H1 (cell line): ENCODE measurements at regions not wholly inside any gene's neighbourhood (a gene's known extent, or its start where the extent isn't known, plus 50 kb on each side); places are given as distances from the start of the nearest gene placed in this dataset.
A peak's percentile ranks its signal among the peaks of the same experiment; 100 is the strongest.

Source experiments
- CTCF ChIA-PET: fragments of 300-600 bp; sonication (Branson Sonifier 250); formaldehyde crosslinking; loops from one replicate; lab custom pipeline; 2021; ENCODE audit not compliant: partially characterized antibody; lab: Charles Lee
- POLR2A ChIA-PET: fragments of 300-600 bp; sonication (Branson Sonifier 250); formaldehyde crosslinking; loops from one replicate; lab custom pipeline; 2021; ENCODE audit warnings: inconsistent platforms; ENCODE audit not compliant: partially characterized antibody; lab: Charles Lee
- DNase-seq, 2 experiments: peaks; one replicate each; pipeline versions ENCODE4 v3.0.0 to v3.0.0-alpha.2; 2010 to 2022; ENCODE audit warnings: low spot score in 2 of 2, low read depth in 1 of 2, mixed read lengths in 1 of 2
- FAIRE-seq: peaks from 2 replicates; lab custom pipeline; 2011; peaks lifted over from hg19 to GRCh38; lab: Jason Lieb, UNC
- H2AFZ ChIP-seq: 2 replicates; pipeline ENCODE4 v1.8.1; 2012; ENCODE audit warnings: low read length, inconsistent platforms
- H2AK5ac ChIP-seq: 2 replicates; pipeline ENCODE4 v1.6.1; 2013; ENCODE audit warnings: low read depth, low read length
- H2BK120ac ChIP-seq: replicated peaks from 2 replicates; pipeline ENCODE3; 2013; ENCODE audit warnings: low read depth, low read length, inconsistent platforms
- H2BK12ac ChIP-seq: 2 replicates; pipeline ENCODE4 v1.6.1; 2013; ENCODE audit warnings: low read depth, low read length
- H2BK15ac ChIP-seq: 2 replicates; pipeline ENCODE4 v1.6.1; 2013; ENCODE audit warnings: low read length
- H2BK20ac ChIP-seq: 2 replicates; pipeline ENCODE4 v1.6.1; 2013; ENCODE audit warnings: low read length
- H2BK5ac ChIP-seq: 2 replicates; pipeline ENCODE4 v1.6.1; 2013; ENCODE audit warnings: low read depth, low read length
- H3K14ac ChIP-seq: 2 replicates; pipeline ENCODE4 v1.6.1; 2013; ENCODE audit warnings: inconsistent platforms; ENCODE audit not compliant: insufficient read length
- H3K18ac ChIP-seq: 2 replicates; pipeline ENCODE4 v1.6.1; 2013; ENCODE audit warnings: low read length; ENCODE audit errors: extremely low read depth
- H3K23ac ChIP-seq: 2 replicates; pipeline ENCODE4 v1.6.1; 2013; ENCODE audit warnings: inconsistent platforms; ENCODE audit not compliant: insufficient read length
- H3K23me2 ChIP-seq: 2 replicates; pipeline ENCODE4 v1.6.1; 2013; ENCODE audit warnings: low read depth, low read length
- H3K27ac ChIP-seq: 2 replicates; pipeline ENCODE4 v1.6.1; 2011; ENCODE audit warnings: low read depth, low read length, inconsistent platforms
- H3K27me3 ChIP-seq, 4 experiments: replicated peaks in 1 of 4; 1 replicate in 1 of 4; 2 replicates in 3 of 4; pipeline versions ENCODE4 v1.6.1 to v1.8.1; 2011 to 2013; ENCODE audit warnings: low read length in 3 of 4, mild to moderate bottlenecking in 3 of 4, inconsistent platforms in 2 of 4, mixed read lengths in 2 of 4, moderate library complexity in 1 of 4; ENCODE audit not compliant: control insufficient read depth in 3 of 4, insufficient read depth in 3 of 4; ENCODE audit errors: extremely low read depth in 1 of 4
- H3K36me3 ChIP-seq, 4 experiments: 2 replicates each; pipeline versions ENCODE4 v1.6.1 to v1.8.1; 2011 to 2013; ENCODE audit warnings: mild to moderate bottlenecking in 4 of 4, low read length in 3 of 4, moderate library complexity in 2 of 4, control low read depth in 1 of 4, inconsistent platforms in 1 of 4; ENCODE audit not compliant: insufficient read depth in 4 of 4, control insufficient read depth in 2 of 4
- H3K4ac ChIP-seq: replicated peaks from 2 replicates; pipeline ENCODE3; 2013; ENCODE audit warnings: low read length, low read depth, mixed read lengths, inconsistent platforms; ENCODE audit not compliant: insufficient read length
- H3K4me1 ChIP-seq, 4 experiments: replicated peaks in 1 of 4; 1 replicate in 1 of 4; 2 replicates in 3 of 4; pipeline versions ENCODE4 v1.6.1 to v1.8.1; 2011 to 2013; ENCODE audit warnings: low read length in 3 of 4, inconsistent platforms in 2 of 4, mixed read lengths in 1 of 4; ENCODE audit not compliant: insufficient read depth in 4 of 4, control insufficient read depth in 3 of 4
- H3K4me2 ChIP-seq, 2 experiments: 2 replicates each; pipeline versions ENCODE4 v1.6.1 to v1.8.1; 2011 to 2013; ENCODE audit warnings: low read depth in 2 of 2, low read length in 2 of 2, control low read depth in 1 of 2, inconsistent platforms in 1 of 2, mild to moderate bottlenecking in 1 of 2; ENCODE audit not compliant: insufficient read depth in 1 of 2
- H3K4me3 ChIP-seq, 4 experiments: fragments of 200-600, 300-600 bp in 1 of 4; sonication (generic), shearing (Covaris generic), sonication (Bioruptor Twin) in 1 of 4; 2 replicates each; pipeline versions ENCODE4 v1.5.1 to v1.8.1; 2011 to 2016; ENCODE audit warnings: low read length in 4 of 4, low read depth in 3 of 4, control low read depth in 2 of 4, inconsistent platforms in 2 of 4, mild to moderate bottlenecking in 2 of 4, mixed read lengths in 1 of 4, moderate library complexity in 1 of 4; ENCODE audit not compliant: insufficient read depth in 2 of 4; ENCODE audit errors: extremely low read depth in 1 of 4
- H3K56ac ChIP-seq: replicated peaks from 2 replicates; pipeline ENCODE3; 2013; ENCODE audit warnings: low read depth, mild to moderate bottlenecking, mixed read lengths, low read length, inconsistent platforms; ENCODE audit not compliant: insufficient read length
- H3K79me1 ChIP-seq: 2 replicates; pipeline ENCODE4 v1.6.1; 2013; ENCODE audit warnings: low read depth, low read length, control low read depth
- H3K79me2 ChIP-seq, 2 experiments: 2 replicates each; pipeline versions ENCODE4 v1.6.1 to v1.8.1; 2012 to 2013; ENCODE audit warnings: low read length in 2 of 2, mild to moderate bottlenecking in 2 of 2, inconsistent platforms in 1 of 2; ENCODE audit not compliant: insufficient read depth in 2 of 2, control insufficient read depth in 1 of 2
- H3K9ac ChIP-seq, 4 experiments: replicated peaks in 1 of 4; 1 replicate in 1 of 4; 2 replicates in 3 of 4; pipeline versions ENCODE4 v1.6.1 to v1.8.1; 2011 to 2013; ENCODE audit warnings: low read depth in 3 of 4, low read length in 3 of 4, control low read depth in 2 of 4, mild to moderate bottlenecking in 2 of 4, moderate library complexity in 2 of 4, inconsistent platforms in 1 of 4; ENCODE audit errors: extremely low read depth in 1 of 4
- H3K9me3 ChIP-seq, 2 experiments: 2 replicates each; pipeline versions ENCODE4 v1.6.1 to v1.8.1; 2012 to 2013; ENCODE audit warnings: mild to moderate bottlenecking in 2 of 2, moderate library complexity in 2 of 2, control low read depth in 1 of 2, inconsistent platforms in 1 of 2, low read depth in 1 of 2, low read length in 1 of 2, mixed read lengths in 1 of 2; ENCODE audit not compliant: insufficient read depth in 2 of 2
- H4K20me1 ChIP-seq, 2 experiments: replicated peaks in 1 of 2; 2 replicates each; pipeline versions ENCODE3 to v1.8.1; 2011 to 2013; ENCODE audit warnings: inconsistent platforms in 2 of 2, low read length in 2 of 2, mild to moderate bottlenecking in 1 of 2; ENCODE audit not compliant: insufficient read depth in 2 of 2, control insufficient read depth in 1 of 2
- H4K5ac ChIP-seq: 2 replicates; pipeline ENCODE4 v1.6.1; 2013; ENCODE audit warnings: low read length, low read depth, mixed read lengths, inconsistent platforms; ENCODE audit not compliant: insufficient read length
- H4K8ac ChIP-seq: 2 replicates; pipeline ENCODE4 v1.8.0; 2013; ENCODE audit warnings: mild to moderate bottlenecking, moderate library complexity, low read length, inconsistent platforms; ENCODE audit not compliant: insufficient read depth; ENCODE audit errors: extremely low read depth
- H4K91ac ChIP-seq: replicated peaks from 2 replicates; pipeline ENCODE3; 2013; ENCODE audit warnings: low read length, mixed read lengths, inconsistent platforms; ENCODE audit not compliant: insufficient read length
- ASH2L ChIP-seq: fragments of 200-600, 300-600 bp; sonication (generic); IDR thresholded peaks from one replicate; pipeline ENCODE4 v1.7.1; 2017; ENCODE audit warnings: low read length
- MAFK ChIP-seq: IDR thresholded peaks from 2 replicates; pipeline ENCODE4 v1.6.1; 2012; ENCODE audit warnings: low read depth, mild to moderate bottlenecking, improper control_type of control experiment, low read length
- WGBS, 2 experiments: shearing (Covaris generic) in 1 of 2; methylation state at CpG; one replicate each; pipeline versions ENCODE4 v1.1.6 to v1.1.7; 2013 to 2015; ENCODE audit warnings: low lambda C conversion rate in 2 of 2, mixed read lengths in 2 of 2, inconsistent platforms in 1 of 2, low coverage in 1 of 2, missing lambda C conversion rate in 1 of 2; ENCODE audit not compliant: insufficient replicate concordance in 2 of 2, insufficient coverage in 1 of 2, insufficient read length in 1 of 2; ENCODE audit errors: extremely low coverage in 1 of 2, missing lambda C conversion rate in 1 of 2; 5-methylcytosine and 5-hydroxymethylcytosine counted together

- no peaks in the 10 kb centered on the region for H3K9me3 ChIP-seq
- no peak overlapping the region for H2AK5ac ChIP-seq
- no peaks in the 10 kb centered on the region for H3K23me2 ChIP-seq
- WGBS, 2 experiments: 87% methylated on average over 7 of the region's 7 CpGs; no CpG with 5 or more reads in 1 of the 2 experiments
- peaks cover 7 to 17% (median 12%) of the 10 kb centered on the region in 4 experiments for H3K4me1 ChIP-seq
- H3K36me3 ChIP-seq: no peaks in the 10 kb centered on the region
- H3K4me3 ChIP-seq: no peak overlapping the region
- no peak overlapping the region for H2AFZ ChIP-seq
- no peak overlapping the region for H2BK120ac ChIP-seq
- H2BK20ac ChIP-seq: no peak overlapping the region
- no peak overlapping the region for H3K56ac ChIP-seq
- peak in 1 of 2 experiments; percentile 24 for DNase-seq
- no peaks in the 10 kb centered on the region for H4K20me1 ChIP-seq
- H4K91ac ChIP-seq: no peak overlapping the region
- no peak for FAIRE-seq
- no peak for TF ChIP-seq ASH2L
- no peak for TF ChIP-seq MAFK
- TF ChIP-seq, all 59 proteins: peak for 0
- H4K5ac ChIP-seq: no peak overlapping the region
- no peak overlapping the region for H3K27ac ChIP-seq
- no peak overlapping the region for H3K9ac ChIP-seq
- no peak overlapping the region for H2BK5ac ChIP-seq
- no peak overlapping the region for H3K4ac ChIP-seq
- H3K14ac ChIP-seq: no peak overlapping the region
- no peak overlapping the region for H2BK15ac ChIP-seq
- H4K8ac ChIP-seq: no peak overlapping the region
- no peaks in the 10 kb centered on the region for H3K79me2 ChIP-seq
- H3K27me3 ChIP-seq: peaks cover 0 to 11% (median 9%) of the 10 kb centered on the region in 4 experiments; a peak in 5 of 7 replicates
- no peak overlapping the region for H3K4me2 ChIP-seq
- H3K79me1 ChIP-seq: no peaks in the 10 kb centered on the region
- ChIA-PET CTCF (no interaction called here), POLR2A (no interaction called here)
- H3K18ac ChIP-seq: no peak overlapping the region
- H3K23ac ChIP-seq: no peak overlapping the region
- no peak overlapping the region for H2BK12ac ChIP-seq
These were observed 57.0 kb upstream of the FRMD1 start for GRCh38 chr6:168136001-168136400.
